Naive thymus-derived CD4-positive, alpha-beta T cell (primary cell): ENCODE measurements at regions not wholly inside any gene's neighbourhood (a gene's known extent, or its start where the extent isn't known, plus 50 kb on each side); places are given as distances from the start of the nearest gene placed in this dataset.

Source experiments
- ATAC-seq: fragments of 150-1000 bp; cut with Tn5 transposase; 2 replicates; pipeline ENCODE4 v1.10.0; 2021; ENCODE audit warnings: mild to moderate bottlenecking, moderate library complexity
- CTCF ChIA-PET: fragments of 350-600 bp; sonication (Branson Sonifier 250); formaldehyde crosslinking; loops from one replicate; lab custom pipeline; 2021; ENCODE audit warnings: antibody characterized with exemption; lab: Charles Lee
- POLR2A ChIA-PET: fragments of 350-600 bp; sonication (Branson Sonifier 250); formaldehyde crosslinking; loops from one replicate; lab custom pipeline; 2021; ENCODE audit warnings: antibody characterized with exemption, inconsistent platforms; lab: Charles Lee
- DNase-seq, 9 donors: peaks; one replicate each; pipeline versions ENCODE4 v3.0.0 to v3.0.0-alpha.2; 2020 to 2022; ENCODE audit warnings: mixed read lengths in 1 of 9
- H3K27ac ChIP-seq: one replicate; pipeline ENCODE4 v1.7.0; 2013; ENCODE audit warnings: mild to moderate bottlenecking, low read depth, low read length, moderate library complexity
- H3K27me3 ChIP-seq, 2 donors: one replicate each; pipeline ENCODE4 v1.7.0; 2013; ENCODE audit warnings: low read length in 2 of 2, mild to moderate bottlenecking in 2 of 2, moderate library complexity in 2 of 2; ENCODE audit not compliant: control insufficient read depth in 2 of 2, insufficient read depth in 2 of 2
- H3K36me3 ChIP-seq, 3 experiments: 1 replicate in 2 of 3; 2 replicates in 1 of 3; pipeline ENCODE4 v1.7.0; 2013; ENCODE audit warnings: low read length in 3 of 3, mild to moderate bottlenecking in 3 of 3, moderate library complexity in 1 of 3; ENCODE audit not compliant: insufficient read depth in 3 of 3, control insufficient read depth in 2 of 3
- H3K4me1 ChIP-seq, 2 donors: one replicate each; pipeline ENCODE4 v1.7.0; 2013; ENCODE audit warnings: low read length in 2 of 2, mild to moderate bottlenecking in 2 of 2, moderate library complexity in 1 of 2; ENCODE audit not compliant: control insufficient read depth in 2 of 2, insufficient read depth in 2 of 2
- H3K4me3 ChIP-seq: 2 replicates; pipeline ENCODE4 v1.7.0; 2013; ENCODE audit warnings: mild to moderate bottlenecking, low read length
- H3K9me3 ChIP-seq, 3 experiments: 1 replicate in 2 of 3; 2 replicates in 1 of 3; pipeline ENCODE4 v1.7.0; 2013; ENCODE audit warnings: low read length in 3 of 3; ENCODE audit not compliant: control insufficient read depth in 2 of 3
- H3K27ac Mint-ChIP-seq, 9 donors: one replicate each; pipeline ENCODE4 v1.8.0; 2020 to 2022; ENCODE audit warnings: mixed read lengths in 9 of 9, mild to moderate bottlenecking in 8 of 9, moderate library complexity in 5 of 9, inconsistent platforms in 2 of 9
- H3K27me3 Mint-ChIP-seq, 5 donors: one replicate each; pipeline ENCODE4 v1.8.0; 2021 to 2022; ENCODE audit warnings: mixed read lengths in 5 of 5, mild to moderate bottlenecking in 1 of 5
- H3K36me3 Mint-ChIP-seq, 5 donors: one replicate each; pipeline ENCODE4 v1.8.0; 2020 to 2022; ENCODE audit warnings: mixed read lengths in 5 of 5, mild to moderate bottlenecking in 3 of 5, inconsistent platforms in 1 of 5
- H3K4me1 Mint-ChIP-seq, 7 donors: one replicate each; pipeline ENCODE4 v1.8.0; 2020 to 2022; ENCODE audit warnings: mixed read lengths in 7 of 7, mild to moderate bottlenecking in 3 of 7, inconsistent platforms in 1 of 7
- H3K4me3 Mint-ChIP-seq, 10 donors: one replicate each; pipeline ENCODE4 v1.8.0; 2020 to 2022; ENCODE audit warnings: mild to moderate bottlenecking in 10 of 10, mixed read lengths in 10 of 10, moderate library complexity in 6 of 10, inconsistent platforms in 2 of 10
- H3K9me3 Mint-ChIP-seq, 11 donors: one replicate each; pipeline ENCODE4 v1.8.0; 2020 to 2022; ENCODE audit warnings: mixed read lengths in 11 of 11, mild to moderate bottlenecking in 4 of 11, inconsistent platforms in 1 of 11, moderate library complexity in 1 of 11
- intact Hi-C, 2 donors: fragments of 100-400 bp; cut with micrococcal nuclease; formaldehyde crosslinking; loops; one replicate each; pipeline ENCODE4 v1.15.1; 2023

DNA sequence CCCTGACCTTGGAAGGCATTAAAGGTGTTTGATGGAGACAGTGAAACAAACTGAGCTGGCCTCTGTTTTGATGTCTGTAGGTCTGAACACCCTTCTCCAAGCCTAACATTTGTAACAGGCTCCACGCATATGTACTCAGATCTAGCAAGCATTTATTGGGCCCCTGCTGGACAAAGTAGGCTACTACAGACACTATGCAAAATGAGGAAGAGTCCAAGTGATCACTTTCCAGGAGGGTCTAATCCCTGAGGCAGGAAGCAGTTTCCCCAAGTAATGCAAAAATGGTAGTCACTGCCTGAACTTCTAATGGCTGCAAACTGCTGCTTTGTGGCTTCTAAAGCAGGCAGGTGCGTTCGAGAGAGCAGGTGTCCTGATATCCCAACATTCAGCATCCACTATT is 405.8 kb downstream of the MED13L start:
- Mint-ChIP-seq H3K4me3 (no peak overlapping the region), H3K4me1 (peaks cover 0 to 5% (median 0%) of the 10 kb centered on the region in 7 donors), H3K36me3 (peaks cover 0 to 4% (median 0%) of the 10 kb centered on the region in 5 donors), H3K9me3 (peaks cover 0 to 13% (median 2%) of the 10 kb centered on the region in 11 donors), H3K27ac (no peak overlapping the region), H3K27me3 (peaks cover 15 to 64% (median 44%) of the 10 kb centered on the region in 5 donors)
- H3K27me3 ChIP-seq, result peaks cover 0 to 8% of the 10 kb centered on the region in 2 donors
- ATAC-seq, result no peak
- no peaks in the 10 kb centered on the region for H3K36me3 ChIP-seq
- intact Hi-C loops, result no loop called here
- ChIA-PET CTCF (no interaction called here), POLR2A (no interaction called here)
- no peak for DNase-seq
- no peaks in the 10 kb centered on the region for H3K4me1 ChIP-seq
- H3K27ac ChIP-seq, result no peak overlapping the region
- no peaks in the 10 kb centered on the region for H3K9me3 ChIP-seq
- no peak overlapping the region for H3K4me3 ChIP-seq

DNA sequence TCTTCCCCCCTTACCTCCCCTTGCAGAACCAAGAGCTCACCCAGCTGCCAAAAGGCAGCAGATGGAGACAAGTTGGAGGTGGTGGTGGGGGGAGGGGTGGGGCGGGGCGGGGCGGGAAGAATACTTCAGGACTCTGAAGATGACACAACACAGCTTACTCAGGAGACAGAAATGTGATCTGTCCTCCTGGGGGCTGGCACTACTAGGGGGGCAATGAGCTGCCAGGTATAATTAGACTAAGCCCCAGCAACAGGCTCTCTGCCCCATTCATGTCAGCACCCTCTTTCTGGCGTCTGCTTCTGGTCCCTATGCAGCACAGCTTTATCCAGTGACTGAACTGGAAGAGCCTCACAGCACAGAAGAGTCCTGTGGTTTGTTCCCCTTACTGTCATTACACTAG is 407.0 kb downstream of the MED13L start:
- no peak overlapping the region for H3K4me3 Mint-ChIP-seq
- Histone ChIP-seq H3K27me3 (peaks cover 0 to 8% of the 10 kb centered on the region in 2 donors), H3K4me3 (no peak overlapping the region), H3K27ac (no peak overlapping the region), H3K4me1 (no peaks in the 10 kb centered on the region), H3K9me3 (no peaks in the 10 kb centered on the region), H3K36me3 (no peaks in the 10 kb centered on the region)
- CTCF ChIA-PET, result no interaction called here
- peaks cover 0 to 4% (median 0%) of the 10 kb centered on the region in 5 donors for H3K36me3 Mint-ChIP-seq
- no peak overlapping the region for H3K27ac Mint-ChIP-seq
- peaks cover 15 to 68% (median 44%) of the 10 kb centered on the region in 5 donors for H3K27me3 Mint-ChIP-seq
- H3K4me1 Mint-ChIP-seq, result peaks cover 0 to 5% (median 0%) of the 10 kb centered on the region in 7 donors
- peaks cover 0 to 13% (median 2%) of the 10 kb centered on the region in 11 donors for H3K9me3 Mint-ChIP-seq
- ATAC-seq, result no peak
- POLR2A ChIA-PET, result no interaction called here
- DNase-seq, result no peak
- intact Hi-C loops, result no loop called here

DNA sequence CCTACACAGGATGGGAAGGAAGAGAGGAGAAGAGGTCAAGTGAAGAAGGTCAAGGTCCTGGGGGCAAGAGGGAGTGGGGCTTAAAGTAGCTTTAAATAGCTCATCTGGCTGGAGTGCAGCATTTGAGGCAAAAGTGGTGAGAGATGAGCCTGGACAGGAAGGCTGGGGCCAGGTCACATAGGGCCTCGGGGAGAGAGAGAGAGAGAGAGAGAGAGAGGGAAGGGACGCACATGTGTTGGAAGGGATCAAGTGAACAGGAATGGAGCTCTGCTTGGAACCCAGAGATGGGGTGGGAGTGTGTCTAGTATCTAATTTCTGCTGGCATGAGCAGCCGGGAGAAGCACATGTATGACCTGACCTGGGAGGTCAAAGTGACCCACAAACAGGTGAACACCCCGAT is 407.5 kb downstream of the MED13L start:
- POLR2A ChIA-PET, result no interaction called here
- Histone ChIP-seq H3K4me3 (no peak overlapping the region), H3K27me3 (peaks cover 0 to 7% of the 10 kb centered on the region in 2 donors), H3K4me1 (no peaks in the 10 kb centered on the region), H3K27ac (no peak overlapping the region), H3K36me3 (no peaks in the 10 kb centered on the region), H3K9me3 (no peaks in the 10 kb centered on the region)
- Mint-ChIP-seq H3K27me3 (peaks cover 15 to 73% (median 44%) of the 10 kb centered on the region in 5 donors), H3K27ac (no peak overlapping the region), H3K36me3 (peaks cover 0 to 4% (median 0%) of the 10 kb centered on the region in 5 donors), H3K4me3 (no peak overlapping the region), H3K9me3 (peaks cover 0 to 13% (median 2%) of the 10 kb centered on the region in 11 donors), H3K4me1 (peaks cover 0 to 5% (median 0%) of the 10 kb centered on the region in 7 donors)
- CTCF ChIA-PET, result no interaction called here
- intact Hi-C loops, result no loop called here
- no peak for ATAC-seq
- no peak for DNase-seq

DNA sequence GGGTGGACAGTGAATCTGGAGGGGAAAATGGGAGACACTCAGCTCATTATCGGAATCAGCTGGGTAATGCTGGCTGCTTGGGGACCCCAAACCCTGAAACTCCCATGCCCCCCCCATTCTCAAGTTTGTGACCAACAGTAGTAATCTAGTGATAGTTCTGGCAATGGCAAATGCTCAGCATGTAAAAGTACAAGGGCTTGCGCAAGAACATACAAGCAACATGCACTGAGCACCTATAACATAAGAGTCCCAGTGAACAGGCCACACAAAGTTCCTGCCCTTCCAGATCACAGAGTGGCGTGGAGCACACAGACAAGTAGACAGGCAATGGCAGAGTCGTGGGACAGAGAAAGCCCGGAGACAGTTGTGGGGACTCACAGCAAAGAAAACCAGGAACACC is 407.9 kb downstream of the MED13L start:
- Mint-ChIP-seq H3K4me1 (peaks cover 0 to 5% (median 0%) of the 10 kb centered on the region in 7 donors), H3K27me3 (peaks cover 14 to 74% (median 40%) of the 10 kb centered on the region in 5 donors), H3K27ac (no peak overlapping the region), H3K9me3 (peaks cover 0 to 8% (median 0%) of the 10 kb centered on the region in 11 donors), H3K36me3 (peaks cover 0 to 4% (median 0%) of the 10 kb centered on the region in 5 donors), H3K4me3 (no peak overlapping the region)
- H3K4me3 ChIP-seq, result no peak overlapping the region
- no peaks in the 10 kb centered on the region for H3K4me1 ChIP-seq
- ATAC-seq (no peak), DNase-seq (no peak)
- no peaks in the 10 kb centered on the region for H3K36me3 ChIP-seq
- no peaks in the 10 kb centered on the region for H3K9me3 ChIP-seq
- intact Hi-C loops, result no loop called here
- no peak overlapping the region for H3K27ac ChIP-seq
- ChIA-PET POLR2A (no interaction called here), CTCF (no interaction called here)
- H3K27me3 ChIP-seq, result peaks cover 0 to 5% of the 10 kb centered on the region in 2 donors

DNA sequence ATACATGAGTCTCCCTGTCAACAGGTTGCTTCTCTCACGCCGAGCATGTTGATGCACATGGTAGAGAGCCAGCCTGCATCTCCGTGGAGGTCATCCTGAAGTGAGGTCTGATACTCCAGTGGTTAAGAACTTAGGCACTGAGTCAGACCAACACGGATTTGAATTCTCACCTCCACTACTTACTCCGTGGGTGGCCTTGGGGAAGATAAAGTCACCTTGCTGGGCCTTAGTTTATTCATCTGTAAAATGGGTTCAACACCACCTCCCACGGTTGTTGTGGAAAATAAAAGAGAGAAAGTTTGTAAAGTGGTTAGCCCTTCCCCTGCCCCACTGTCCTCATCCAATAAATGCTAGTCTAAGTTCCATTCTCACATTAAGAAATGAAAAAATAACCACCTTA is 408.9 kb downstream of the MED13L start:
- H3K4me1 Mint-ChIP-seq, result peaks cover 0 to 5% (median 0%) of the 10 kb centered on the region in 7 donors
- H3K9me3 ChIP-seq, result no peaks in the 10 kb centered on the region
- H3K4me3 ChIP-seq, result no peak overlapping the region
- H3K27ac Mint-ChIP-seq, result no peak overlapping the region
- no peaks in the 10 kb centered on the region for H3K36me3 ChIP-seq
- H3K27ac ChIP-seq, result no peak overlapping the region
- H3K9me3 Mint-ChIP-seq, result peaks cover 0 to 6% (median 0%) of the 10 kb centered on the region in 11 donors
- intact Hi-C loops, result no loop called here
- no peaks in the 10 kb centered on the region for H3K4me1 ChIP-seq
- DNase-seq, result no peak
- H3K36me3 Mint-ChIP-seq, result peaks cover 0 to 4% (median 0%) of the 10 kb centered on the region in 5 donors
- peaks cover 9 to 64% (median 38%) of the 10 kb centered on the region in 5 donors for H3K27me3 Mint-ChIP-seq
- H3K4me3 Mint-ChIP-seq, result no peak overlapping the region
- CTCF ChIA-PET, result no interaction called here
- peaks cover 0 to 3% of the 10 kb centered on the region in 2 donors for H3K27me3 ChIP-seq
- ATAC-seq, result no peak
- POLR2A ChIA-PET, result no interaction called here

- no peaks in the 10 kb centered on the region for H3K4me1 ChIP-seq
- CTCF ChIA-PET, result no interaction called here
- ATAC-seq, result no peak
These were observed 409.6 kb downstream of the MED13L start for GRCh38 chr12:115867854-115868253.

GRCh38 chr12:115866909-115867525 is 410.5 kb downstream of the MED13L start:
- ChIA-PET CTCF (no interaction called here), POLR2A (no interaction called here)
- Histone ChIP-seq H3K27ac (no peak overlapping the region), H3K9me3 (no peaks in the 10 kb centered on the region), H3K4me3 (no peak overlapping the region), H3K4me1 (no peaks in the 10 kb centered on the region), H3K36me3 (no peaks in the 10 kb centered on the region), H3K27me3 (no peaks in the 10 kb centered on the region)
- DNase-seq (no peak), ATAC-seq (no peak)
- Mint-ChIP-seq H3K4me3 (no peak overlapping the region), H3K27me3 (peaks cover 2 to 53% (median 28%) of the 10 kb centered on the region in 5 donors), H3K36me3 (peaks cover 0 to 4% (median 0%) of the 10 kb centered on the region in 5 donors), H3K27ac (no peak overlapping the region), H3K9me3 (peaks cover 0 to 6% (median 0%) of the 10 kb centered on the region in 11 donors), H3K4me1 (peaks cover 0 to 5% (median 0%) of the 10 kb centered on the region in 7 donors)
- intact Hi-C loops, result no loop called here

More at GRCh38 chr12:115867854-115868253, 409.6 kb downstream of the MED13L start:
- no peaks in the 10 kb centered on the region for H3K27me3 ChIP-seq
- Mint-ChIP-seq H3K4me3 (no peak overlapping the region), H3K4me1 (peaks cover 0 to 5% (median 0%) of the 10 kb centered on the region in 7 donors), H3K27ac (no peak overlapping the region), H3K9me3 (peaks cover 0 to 6% (median 0%) of the 10 kb centered on the region in 11 donors), H3K36me3 (peaks cover 0 to 4% (median 0%) of the 10 kb centered on the region in 5 donors), H3K27me3 (peaks cover 6 to 60% (median 33%) of the 10 kb centered on the region in 5 donors)
- no peak overlapping the region for H3K27ac ChIP-seq
- no peaks in the 10 kb centered on the region for H3K9me3 ChIP-seq
- H3K36me3 ChIP-seq, result no peaks in the 10 kb centered on the region
- H3K4me3 ChIP-seq, result no peak overlapping the region
- no peak for DNase-seq
- POLR2A ChIA-PET, result no interaction called here
- intact Hi-C loops, result no loop called here
